ENCODE measurements at regions not wholly inside any gene's neighbourhood (a gene's known extent, or its start where the extent isn't known, plus 50 kb on each side); places are given as distances from the start of the nearest gene placed in this dataset.

DNA sequence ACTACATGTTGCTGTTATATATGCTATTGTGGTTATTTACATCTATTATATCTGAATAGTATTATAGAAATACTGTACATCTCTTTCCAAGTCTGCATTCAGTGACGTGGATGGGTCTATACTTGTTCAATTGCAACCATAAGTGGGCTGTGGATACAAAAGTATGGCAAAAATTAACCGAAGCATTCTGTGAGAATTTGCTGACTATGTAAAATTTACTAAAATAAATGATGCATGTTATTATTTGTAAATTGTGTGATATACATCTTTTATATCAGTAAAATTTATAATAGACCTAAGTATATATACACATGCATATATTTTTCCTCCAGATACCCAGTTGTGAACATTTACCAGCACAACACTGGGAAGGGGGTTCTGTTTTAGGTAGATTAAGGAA, 215.1 kb downstream of the NECTIN3 start:
- H3K9me3 ChIP-seq, result no peaks in the 10 kb centered on the region
- TF ChIP-seq, protein P1, sequence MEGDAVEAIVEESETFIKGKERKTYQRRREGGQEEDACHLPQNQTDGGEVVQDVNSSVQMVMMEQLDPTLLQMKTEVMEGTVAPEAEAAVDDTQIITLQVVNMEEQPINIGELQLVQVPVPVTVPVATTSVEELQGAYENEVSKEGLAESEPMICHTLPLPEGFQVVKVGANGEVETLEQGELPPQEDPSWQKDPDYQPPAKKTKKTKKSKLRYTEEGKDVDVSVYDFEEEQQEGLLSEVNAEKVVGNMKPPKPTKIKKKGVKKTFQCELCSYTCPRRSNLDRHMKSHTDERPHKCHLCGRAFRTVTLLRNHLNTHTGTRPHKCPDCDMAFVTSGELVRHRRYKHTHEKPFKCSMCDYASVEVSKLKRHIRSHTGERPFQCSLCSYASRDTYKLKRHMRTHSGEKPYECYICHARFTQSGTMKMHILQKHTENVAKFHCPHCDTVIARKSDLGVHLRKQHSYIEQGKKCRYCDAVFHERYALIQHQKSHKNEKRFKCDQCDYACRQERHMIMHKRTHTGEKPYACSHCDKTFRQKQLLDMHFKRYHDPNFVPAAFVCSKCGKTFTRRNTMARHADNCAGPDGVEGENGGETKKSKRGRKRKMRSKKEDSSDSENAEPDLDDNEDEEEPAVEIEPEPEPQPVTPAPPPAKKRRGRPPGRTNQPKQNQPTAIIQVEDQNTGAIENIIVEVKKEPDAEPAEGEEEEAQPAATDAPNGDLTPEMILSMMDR (IDR thresholded peaks at IDR 0.05), result no peak
- TF ChIP-seq POLR2A (IDR thresholded peaks at IDR 0.05), result no peak
- TF ChIP-seq POLR2AphosphoS5 (IDR thresholded peaks at IDR 0.05), result no peak
- no peaks in the 10 kb centered on the region for H3K27me3 ChIP-seq (replicated peaks; ENCODE audit: insufficient read depth)
- no peaks in the 10 kb centered on the region for H3K36me3 ChIP-seq
- WGBS, result 83% methylated on average over 2 of the region's 2 CpGs
- no peak overlapping the region for H3K27ac ChIP-seq
- intact Hi-C loops (cut with DNase I), result no loop called here
- H3K4me3 ChIP-seq, result no peak overlapping the region
- no peak for DNase-seq (ENCODE audit: low spot score)
- H3K4me1 ChIP-seq (replicated peaks), result no peaks in the 10 kb centered on the region

DNA sequence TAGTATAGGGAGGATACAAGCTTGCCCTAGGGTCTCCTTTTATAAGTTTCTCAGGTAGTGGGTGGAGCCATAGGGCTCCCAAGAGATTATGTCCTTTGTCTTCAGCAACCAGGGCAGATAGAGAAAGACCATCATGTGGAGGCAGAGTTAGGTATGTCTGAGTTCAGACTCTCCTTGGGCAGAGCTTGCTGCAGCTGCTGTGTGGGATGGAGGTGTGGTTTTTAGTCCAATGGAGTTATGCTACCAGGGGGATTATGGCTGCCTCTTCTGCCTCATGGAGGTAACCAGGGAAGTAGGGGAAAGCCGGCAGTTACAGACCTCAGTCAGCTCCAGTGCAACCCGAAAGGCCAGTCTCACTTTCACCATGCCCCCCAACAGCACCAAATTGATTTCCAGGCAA, 220.5 kb downstream of the NECTIN3 start:
- WGBS, result 97% methylated on average over 2 of the region's 2 CpGs

DNA sequence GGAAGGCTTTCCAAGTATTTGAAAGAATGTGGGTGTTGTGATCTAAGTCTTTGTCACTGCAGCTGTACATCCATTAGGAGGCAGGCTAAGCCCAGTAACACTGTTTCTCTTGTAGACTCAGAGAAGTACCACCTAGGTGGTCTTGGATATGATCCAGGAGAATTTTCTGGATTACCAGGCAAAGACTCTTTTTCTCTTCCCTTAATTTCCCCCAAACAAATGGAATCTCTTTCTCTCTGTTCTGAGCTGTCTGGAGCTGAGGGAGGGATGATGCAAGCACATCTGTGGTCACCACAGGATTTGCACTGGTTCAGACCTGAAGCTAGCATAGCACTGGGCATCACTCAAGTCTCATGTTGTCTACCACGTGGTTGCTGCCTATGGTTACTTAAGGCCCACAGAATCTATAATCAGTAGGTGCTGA, 227.6 kb downstream of the NECTIN3 start:
- no peaks in the 10 kb centered on the region for H3K4me1 ChIP-seq (replicated peaks)
- no peaks in the 10 kb centered on the region for H3K36me3 ChIP-seq
- intact Hi-C loops (cut with DNase I), result no loop called here
- no peaks in the 10 kb centered on the region for H3K9me3 ChIP-seq
- WGBS, result 86% methylated on average over 1 of the region's 1 CpG
- H3K27me3 ChIP-seq (replicated peaks; ENCODE audit: insufficient read depth), result no peaks in the 10 kb centered on the region
- TF ChIP-seq POLR2A (IDR thresholded peaks at IDR 0.05) (no peak), POLR2AphosphoS5 (IDR thresholded peaks at IDR 0.05) (no peak)
- TF ChIP-seq, protein P1 (IDR thresholded peaks at IDR 0.05), result no peak
- H3K27ac ChIP-seq, result no peak overlapping the region
- H3K4me3 ChIP-seq, result no peak overlapping the region
- no peak for DNase-seq (ENCODE audit: low spot score)

More for the DNA sequence above, 220.5 kb downstream of the NECTIN3 start:
- Histone ChIP-seq H3K27me3 (replicated peaks; ENCODE audit: insufficient read depth) (no peaks in the 10 kb centered on the region), H3K9me3 (no peaks in the 10 kb centered on the region), H3K4me3 (no peak overlapping the region), H3K4me1 (replicated peaks) (no peaks in the 10 kb centered on the region), H3K36me3 (no peaks in the 10 kb centered on the region), H3K27ac (no peak overlapping the region)
- DNase-seq (ENCODE audit: low spot score), result no peak
- intact Hi-C loops (cut with DNase I), result no loop called here
- TF ChIP-seq POLR2A (IDR thresholded peaks at IDR 0.05), result no peak
- TF ChIP-seq, protein P1 (IDR thresholded peaks at IDR 0.05), result no peak
- TF ChIP-seq POLR2AphosphoS5 (IDR thresholded peaks at IDR 0.05), result no peak

DNA sequence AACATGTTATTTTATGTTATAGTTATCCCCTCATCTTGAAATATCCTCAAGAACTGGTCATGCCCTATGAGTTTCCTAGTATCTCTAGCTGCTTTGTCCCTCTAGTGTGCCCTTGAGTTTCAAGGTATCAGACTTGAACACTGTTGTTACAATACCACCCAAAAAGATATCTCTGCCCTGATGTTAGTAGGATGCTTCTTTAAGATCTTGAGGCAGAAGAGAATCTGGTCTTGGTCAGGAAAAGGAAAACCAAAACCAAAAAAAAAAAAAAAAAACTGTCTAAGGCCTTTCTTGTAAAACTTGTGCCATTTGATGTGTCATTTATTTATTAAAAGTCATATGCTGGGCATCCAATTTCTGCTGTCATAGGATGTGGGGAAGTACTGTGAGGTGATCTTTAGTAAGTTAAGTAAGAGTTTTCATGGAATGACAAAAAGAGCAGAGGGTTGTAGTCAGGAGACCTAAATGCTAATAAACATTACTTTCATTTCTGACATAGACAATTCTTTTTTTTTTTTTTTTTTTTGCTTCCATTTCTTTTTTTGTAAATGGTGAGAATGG, 229.7 kb downstream of the NECTIN3 start:
- H3K4me3 ChIP-seq, result no peak overlapping the region

DNA sequence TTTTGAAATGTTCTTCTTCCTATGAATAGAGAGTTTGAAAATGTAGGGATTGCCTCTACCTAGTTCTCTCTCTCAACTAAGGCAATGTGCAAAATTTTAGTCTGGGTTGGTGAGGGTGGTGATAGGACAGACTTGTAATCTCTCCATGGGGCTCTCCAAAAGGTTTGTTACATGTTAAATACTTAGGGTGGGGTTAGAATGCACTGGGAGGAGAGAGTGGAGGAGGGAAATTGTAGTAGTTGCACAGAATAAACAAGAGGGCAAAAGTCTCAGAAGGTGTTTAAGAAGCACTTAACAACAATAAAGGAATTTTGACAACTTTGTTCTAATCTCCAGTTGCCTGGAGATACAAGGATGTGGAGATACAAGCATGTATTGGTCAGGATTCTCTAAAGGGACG, 230.4 kb downstream of the NECTIN3 start:
- WGBS, result 92% methylated on average over 1 of the region's 1 CpG
- H3K4me1 ChIP-seq (replicated peaks), result no peaks in the 10 kb centered on the region
- intact Hi-C loops (cut with DNase I), result no loop called here
- TF ChIP-seq, protein P1 (IDR thresholded peaks at IDR 0.05), result no peak
- TF ChIP-seq POLR2AphosphoS5 (IDR thresholded peaks at IDR 0.05) (no peak), POLR2A (IDR thresholded peaks at IDR 0.05) (no peak)
- no peaks in the 10 kb centered on the region for H3K36me3 ChIP-seq
- no peaks in the 10 kb centered on the region for H3K27me3 ChIP-seq (replicated peaks; ENCODE audit: insufficient read depth)
- no peak overlapping the region for H3K4me3 ChIP-seq
- H3K27ac ChIP-seq, result no peak overlapping the region
- DNase-seq (ENCODE audit: low spot score), result no peak
- no peaks in the 10 kb centered on the region for H3K9me3 ChIP-seq

More for the DNA sequence above, 229.7 kb downstream of the NECTIN3 start:
- H3K36me3 ChIP-seq, result no peaks in the 10 kb centered on the region
- intact Hi-C loops (cut with DNase I), result no loop called here
- DNase-seq (ENCODE audit: low spot score), result no peak
- H3K27ac ChIP-seq, result no peak overlapping the region
- no peaks in the 10 kb centered on the region for H3K27me3 ChIP-seq (replicated peaks; ENCODE audit: insufficient read depth)
- TF ChIP-seq, protein P1 (IDR thresholded peaks at IDR 0.05), result no peak
- H3K4me1 ChIP-seq (replicated peaks), result no peaks in the 10 kb centered on the region
- H3K9me3 ChIP-seq, result no peaks in the 10 kb centered on the region

Data from prostate gland (tissue), 2 donors.